ENCODE measurements at regions not wholly inside any gene's neighbourhood (a gene's known extent, or its start where the extent isn't known, plus 50 kb on each side); places are given as distances from the start of the nearest gene placed in this dataset.

DNA sequence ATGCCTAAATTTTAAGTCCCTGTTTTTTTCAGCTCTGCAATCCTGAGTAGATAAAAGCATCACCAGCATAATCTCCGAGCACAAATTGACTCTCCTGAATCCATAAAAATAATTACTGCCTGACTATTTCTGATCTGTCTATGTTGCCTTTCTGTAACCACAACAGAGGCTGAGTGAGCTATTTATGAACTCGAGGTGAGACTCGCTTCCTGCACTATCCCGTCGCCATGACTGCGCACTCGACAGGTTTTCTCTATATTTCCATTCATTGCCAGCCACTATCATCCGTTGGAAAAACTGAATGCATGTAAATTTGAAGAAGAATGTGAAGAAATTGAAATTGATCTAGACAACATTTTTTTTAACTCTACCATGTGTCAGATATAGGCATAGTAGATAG is 897.2 kb downstream of the ADGRL2 start:
- TF ChIP-seq, protein P1, sequence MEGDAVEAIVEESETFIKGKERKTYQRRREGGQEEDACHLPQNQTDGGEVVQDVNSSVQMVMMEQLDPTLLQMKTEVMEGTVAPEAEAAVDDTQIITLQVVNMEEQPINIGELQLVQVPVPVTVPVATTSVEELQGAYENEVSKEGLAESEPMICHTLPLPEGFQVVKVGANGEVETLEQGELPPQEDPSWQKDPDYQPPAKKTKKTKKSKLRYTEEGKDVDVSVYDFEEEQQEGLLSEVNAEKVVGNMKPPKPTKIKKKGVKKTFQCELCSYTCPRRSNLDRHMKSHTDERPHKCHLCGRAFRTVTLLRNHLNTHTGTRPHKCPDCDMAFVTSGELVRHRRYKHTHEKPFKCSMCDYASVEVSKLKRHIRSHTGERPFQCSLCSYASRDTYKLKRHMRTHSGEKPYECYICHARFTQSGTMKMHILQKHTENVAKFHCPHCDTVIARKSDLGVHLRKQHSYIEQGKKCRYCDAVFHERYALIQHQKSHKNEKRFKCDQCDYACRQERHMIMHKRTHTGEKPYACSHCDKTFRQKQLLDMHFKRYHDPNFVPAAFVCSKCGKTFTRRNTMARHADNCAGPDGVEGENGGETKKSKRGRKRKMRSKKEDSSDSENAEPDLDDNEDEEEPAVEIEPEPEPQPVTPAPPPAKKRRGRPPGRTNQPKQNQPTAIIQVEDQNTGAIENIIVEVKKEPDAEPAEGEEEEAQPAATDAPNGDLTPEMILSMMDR (IDR thresholded peaks at IDR 0.05; ENCODE audit: borderline replicate concordance, control extremely low read depth, extremely low read depth, insufficient read depth, missing control alignments), result no peak
- in situ Hi-C loops (cut with MboI; ENCODE audit: low sequenced_read_pairs, unreplicated experiment), result no loop called here
- no peak for DNase-seq (ENCODE audit: low spot score)

DNA sequence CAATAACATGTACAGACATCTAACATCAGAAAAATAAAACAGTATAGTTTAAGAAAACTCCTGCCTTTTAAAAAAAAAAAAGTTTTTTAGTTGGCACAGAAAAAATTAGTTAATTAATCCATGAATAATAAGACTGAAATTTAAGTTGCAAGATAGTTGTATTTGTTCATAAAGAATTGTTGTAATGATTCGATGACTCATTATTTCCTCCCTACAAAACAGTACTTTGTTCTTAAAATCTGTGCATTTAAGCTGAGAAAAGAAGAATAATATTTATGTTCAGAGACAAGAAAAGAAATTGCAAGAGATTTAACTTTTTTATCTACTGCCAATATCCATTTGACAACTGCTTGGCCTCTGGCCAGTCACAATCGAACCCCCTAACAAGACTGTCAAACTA is 894.7 kb downstream of the ADGRL2 start:
- TF ChIP-seq, protein P1 (IDR thresholded peaks at IDR 0.05; ENCODE audit: borderline replicate concordance, control extremely low read depth, extremely low read depth, insufficient read depth, missing control alignments), result no peak
- in situ Hi-C loops (cut with MboI; ENCODE audit: low sequenced_read_pairs, unreplicated experiment), result no loop called here
- DNase-seq (ENCODE audit: low spot score), result no peak

DNA sequence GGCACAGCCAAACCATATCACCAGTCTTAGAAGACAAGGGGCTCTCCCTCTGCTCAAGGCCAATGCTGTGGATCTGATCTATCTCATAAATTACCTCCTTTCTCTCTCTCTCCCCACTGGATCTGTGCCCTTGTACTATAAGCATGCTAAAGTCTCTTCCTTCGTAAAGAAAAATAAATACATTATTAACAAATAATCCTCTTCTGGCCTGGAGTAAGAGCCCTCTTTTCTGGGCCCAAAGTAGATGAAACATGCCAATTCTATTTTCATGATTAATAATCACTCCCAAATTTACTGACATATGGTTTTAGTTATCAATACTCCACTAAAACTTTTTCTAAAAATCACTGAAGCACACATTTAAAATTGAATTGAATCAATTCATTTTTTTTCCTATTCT is 889.7 kb downstream of the ADGRL2 start:
- in situ Hi-C loops (cut with MboI; ENCODE audit: low sequenced_read_pairs, unreplicated experiment), result no loop called here
- TF ChIP-seq, protein P1 (IDR thresholded peaks at IDR 0.05; ENCODE audit: borderline replicate concordance, control extremely low read depth, extremely low read depth, insufficient read depth, missing control alignments), result no peak
- DNase-seq (ENCODE audit: low spot score), result no peak

- TF ChIP-seq, protein P1 (IDR thresholded peaks at IDR 0.05; ENCODE audit: borderline replicate concordance, control extremely low read depth, extremely low read depth, insufficient read depth, missing control alignments), result no peak
- in situ Hi-C loops (cut with MboI; ENCODE audit: low sequenced_read_pairs, unreplicated experiment), result no loop called here
- no peak for DNase-seq (ENCODE audit: low spot score)
Measured at GRCh38 chr1:82689217-82689616, 888.5 kb downstream of the ADGRL2 start.

DNA sequence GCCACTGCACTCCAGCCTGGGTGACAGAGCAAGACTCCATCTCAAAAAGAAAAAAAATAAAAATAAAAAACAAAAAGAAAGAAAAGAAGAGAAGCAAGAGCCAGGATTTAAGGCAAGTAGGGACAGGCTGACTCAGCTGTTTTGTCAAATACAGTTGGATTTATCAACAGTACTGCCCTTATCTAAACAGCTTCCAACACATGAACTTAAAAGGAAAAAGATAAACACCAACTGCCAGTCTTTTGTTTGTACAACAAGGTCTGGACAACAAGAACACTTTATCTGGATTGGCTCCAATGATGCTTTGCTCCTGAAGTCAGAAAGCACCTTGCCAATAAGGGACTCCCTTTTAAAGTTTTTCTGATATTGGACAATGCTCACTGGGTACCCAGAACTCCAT is 886.0 kb downstream of the ADGRL2 start:
- TF ChIP-seq, protein P1 (IDR thresholded peaks at IDR 0.05; ENCODE audit: borderline replicate concordance, control extremely low read depth, extremely low read depth, insufficient read depth, missing control alignments), result no peak
- no peak for DNase-seq (ENCODE audit: low spot score)
- in situ Hi-C loops (cut with MboI; ENCODE audit: low sequenced_read_pairs, unreplicated experiment), result no loop called here

DNA sequence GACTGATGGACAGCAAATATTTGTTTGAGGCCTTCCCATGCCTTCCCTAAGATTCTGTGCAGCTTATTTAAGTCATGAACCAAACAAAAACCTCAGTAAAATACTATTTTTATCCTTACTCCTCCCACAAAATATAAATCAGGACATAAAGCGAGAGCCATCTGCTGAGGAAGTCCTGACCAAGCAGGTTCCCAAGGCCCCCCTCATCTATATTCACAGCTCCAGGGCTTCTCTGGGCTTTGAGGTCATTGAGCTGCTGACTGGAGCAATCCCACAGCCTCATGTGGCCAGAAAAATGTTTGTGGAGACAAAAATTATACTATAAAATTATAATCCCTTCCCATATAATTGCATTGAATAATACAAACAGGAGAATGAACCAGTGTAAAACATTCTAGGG is 846.2 kb downstream of the ADGRL2 start:
- no peak for DNase-seq (ENCODE audit: low spot score)
- in situ Hi-C loops (cut with MboI; ENCODE audit: low sequenced_read_pairs, unreplicated experiment), result no loop called here
- TF ChIP-seq, protein P1 (IDR thresholded peaks at IDR 0.05; ENCODE audit: borderline replicate concordance, control extremely low read depth, extremely low read depth, insufficient read depth, missing control alignments), result no peak

DNA sequence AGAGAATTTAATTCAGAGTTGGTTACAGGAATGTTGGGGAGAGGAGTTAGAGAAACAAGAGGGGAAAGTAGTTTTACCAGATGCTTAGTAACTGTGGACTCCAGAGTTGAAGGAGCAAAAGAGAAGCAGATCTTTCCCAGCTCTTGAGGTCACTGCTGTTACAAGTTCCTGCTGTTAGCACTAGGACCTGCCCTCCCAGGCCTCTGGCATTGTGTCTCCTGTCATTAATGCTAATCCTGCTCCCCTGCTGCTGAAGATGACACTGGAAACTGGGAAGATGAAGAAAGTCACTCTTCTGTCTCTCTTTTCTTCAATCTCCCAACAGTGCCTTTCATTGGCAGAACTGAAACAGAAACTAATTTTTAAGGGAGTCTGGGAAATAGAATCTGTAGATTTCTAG is 845.6 kb downstream of the ADGRL2 start:
- TF ChIP-seq, protein P1 (IDR thresholded peaks at IDR 0.05; ENCODE audit: borderline replicate concordance, control extremely low read depth, extremely low read depth, insufficient read depth, missing control alignments), result no peak
- DNase-seq (ENCODE audit: low spot score), result no peak
- in situ Hi-C loops (cut with MboI; ENCODE audit: low sequenced_read_pairs, unreplicated experiment), result no loop called here
